ENCODE measurements at regions not wholly inside any gene's neighbourhood (a gene's known extent, or its start where the extent isn't known, plus 50 kb on each side); places are given as distances from the start of the nearest gene placed in this dataset.
A peak's percentile ranks its signal among the peaks of the same experiment; 100 is the strongest.

DNA sequence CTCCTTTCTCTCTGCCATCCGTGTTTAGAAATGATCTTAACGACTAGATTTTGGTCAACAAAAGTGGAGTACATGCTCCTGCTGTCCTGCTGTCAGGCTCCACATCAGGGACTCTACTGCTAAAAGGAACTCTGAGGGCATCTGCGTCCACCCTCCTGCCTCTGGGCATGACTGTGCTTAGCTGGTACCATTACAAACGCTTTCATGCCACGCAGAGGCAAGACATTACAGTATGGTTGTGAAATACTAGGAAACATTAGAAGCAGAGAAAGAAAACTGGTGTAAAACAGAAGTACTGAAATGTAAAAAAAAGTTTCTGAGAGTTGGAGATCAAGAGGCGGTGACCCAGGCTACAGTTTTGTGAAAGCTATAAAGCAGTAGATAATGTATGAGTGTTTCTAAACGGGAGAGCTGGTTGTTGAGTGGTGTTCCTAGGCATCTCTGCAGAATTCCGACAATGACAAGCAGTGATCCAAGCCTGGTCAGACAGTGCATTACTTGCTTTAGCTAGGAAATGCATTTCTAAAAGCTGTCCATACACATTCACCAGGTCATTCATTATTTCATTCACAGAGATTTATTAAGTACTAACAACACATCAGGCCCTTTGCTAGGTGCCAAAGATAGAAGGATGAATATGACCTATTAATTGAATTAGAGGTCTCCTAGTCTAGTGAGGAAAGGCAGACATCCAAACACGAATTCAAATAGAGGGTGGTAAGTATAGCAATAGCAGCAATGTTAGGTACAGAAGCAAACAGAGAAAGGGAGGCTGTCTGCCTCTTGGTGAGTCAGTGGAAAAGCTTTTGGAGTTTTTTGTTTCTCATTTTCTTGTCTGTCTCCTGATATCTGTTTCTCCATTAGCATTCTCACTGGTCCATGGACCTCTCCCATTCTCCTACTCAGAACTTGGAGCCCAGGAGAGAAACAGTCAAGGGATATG lies 401.9 kb downstream of the LMO4 start:
- no peak for DNase-seq

GRCh38 chr1:87733386-87733785 lies 404.7 kb downstream of the LMO4 start:
- no peak for DNase-seq

DNA sequence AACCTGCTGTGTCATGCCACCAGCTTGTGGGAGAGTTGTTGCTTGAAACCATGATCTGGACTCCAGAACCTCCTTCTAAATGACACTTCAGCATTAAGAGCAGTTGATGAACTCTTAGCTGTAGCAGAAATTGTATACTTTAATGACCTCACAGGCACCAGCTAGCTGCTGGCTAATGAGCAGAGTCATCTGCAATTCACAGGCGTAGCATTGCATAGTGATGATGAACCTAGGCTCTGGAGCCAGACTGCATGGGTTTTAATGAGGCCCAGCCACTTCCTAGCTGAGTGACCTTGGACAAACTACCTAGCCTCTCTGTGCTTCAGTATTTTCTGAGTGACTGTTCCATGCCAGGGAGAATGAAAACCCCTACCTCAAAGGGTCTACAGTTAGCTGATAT lies 407.1 kb downstream of the LMO4 start:
- DNase-seq: no peak

DNA sequence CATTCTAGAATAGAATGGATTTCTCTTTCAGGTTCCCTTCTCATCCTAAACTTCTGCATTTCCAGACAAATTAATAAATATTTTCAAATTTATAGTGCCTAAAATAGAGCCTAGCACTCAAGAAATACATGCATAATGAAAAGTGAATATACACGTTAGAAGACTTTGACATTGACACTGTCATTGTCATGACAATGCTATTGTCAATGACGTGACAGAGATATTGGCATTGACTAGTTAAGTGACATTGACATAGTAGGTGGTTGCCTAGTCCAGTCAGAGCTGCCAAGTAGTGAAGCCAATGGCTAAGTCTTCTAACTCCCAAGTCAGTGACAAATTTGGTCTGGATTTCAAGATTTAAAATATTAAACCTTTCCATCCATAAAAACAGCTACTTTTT lies 410.5 kb downstream of the LMO4 start:
- DNase-seq: no peak

GRCh38 chr1:87739704-87740103 lies 411.0 kb downstream of the LMO4 start:
- DNase-seq: no peak

DNA sequence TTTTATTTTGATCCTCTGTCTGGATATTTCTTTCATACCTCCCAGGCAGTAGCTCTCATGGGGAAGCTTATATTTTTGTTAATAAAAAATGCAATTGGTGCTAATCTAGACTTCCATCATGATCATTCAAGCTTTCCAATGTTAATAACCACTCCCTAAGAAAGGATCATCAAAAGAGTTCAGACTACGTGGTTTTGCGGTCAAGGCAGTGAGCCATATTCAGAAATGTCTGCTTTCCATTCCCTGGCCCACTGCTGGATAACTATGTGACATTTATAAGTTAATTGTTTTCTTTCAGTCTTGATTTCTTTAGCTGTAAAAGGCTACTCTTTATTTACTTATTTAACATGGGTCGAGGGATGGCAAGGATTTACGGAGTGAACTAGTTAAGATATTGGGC lies 414.6 kb downstream of the LMO4 start:
- peak; percentile 33 for DNase-seq

DNA sequence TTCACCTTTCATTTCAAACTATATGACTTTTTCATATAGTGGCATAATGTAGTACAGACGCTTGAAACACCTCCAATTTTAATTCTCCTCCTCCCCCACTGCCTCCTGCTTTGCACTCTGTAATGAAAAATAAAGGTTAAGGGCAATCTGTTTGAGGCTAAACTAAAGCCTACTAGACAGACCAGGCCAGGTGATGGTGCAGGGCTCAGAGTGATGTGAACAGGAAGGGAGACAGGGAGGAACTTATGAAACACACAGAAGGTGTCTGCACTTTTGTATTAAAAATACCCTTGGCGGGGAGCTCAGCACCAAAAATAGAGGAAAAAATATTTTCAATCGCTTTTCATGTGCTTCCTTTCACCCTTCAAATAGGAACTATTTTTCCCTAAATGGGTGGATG lies 415.4 kb downstream of the LMO4 start:
- DNase-seq: no peak

- no peak for DNase-seq
These were observed 416.1 kb downstream of the LMO4 start for GRCh38 chr1:87744763-87745162.

GRCh38 chr1:87753366-87753765 lies 424.7 kb downstream of the LMO4 start:
- DNase-seq: no peak

GRCh38 chr1:87754139-87754538 lies 425.5 kb downstream of the LMO4 start:
- DNase-seq: no peak

DNA sequence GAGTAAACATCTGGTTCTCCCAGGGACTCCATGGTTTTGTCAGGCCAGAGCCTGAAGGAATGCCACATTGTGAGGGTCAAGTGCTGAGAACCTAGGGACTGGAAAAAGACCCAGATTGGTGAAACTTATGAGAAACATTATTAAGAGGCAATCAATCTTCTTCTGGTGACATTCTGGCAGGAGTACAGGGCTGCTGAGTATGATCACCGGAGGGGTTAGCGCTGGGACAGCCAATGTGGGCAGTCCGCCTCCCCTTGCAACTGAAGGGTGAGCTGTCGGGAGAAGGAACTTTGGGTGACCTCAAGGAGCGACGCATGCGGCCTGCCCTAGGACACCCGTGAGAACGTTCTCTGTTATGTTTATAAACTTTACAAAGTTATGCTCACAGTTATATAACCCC lies 429.0 kb downstream of the LMO4 start:
- DNase-seq: no peak

DNA sequence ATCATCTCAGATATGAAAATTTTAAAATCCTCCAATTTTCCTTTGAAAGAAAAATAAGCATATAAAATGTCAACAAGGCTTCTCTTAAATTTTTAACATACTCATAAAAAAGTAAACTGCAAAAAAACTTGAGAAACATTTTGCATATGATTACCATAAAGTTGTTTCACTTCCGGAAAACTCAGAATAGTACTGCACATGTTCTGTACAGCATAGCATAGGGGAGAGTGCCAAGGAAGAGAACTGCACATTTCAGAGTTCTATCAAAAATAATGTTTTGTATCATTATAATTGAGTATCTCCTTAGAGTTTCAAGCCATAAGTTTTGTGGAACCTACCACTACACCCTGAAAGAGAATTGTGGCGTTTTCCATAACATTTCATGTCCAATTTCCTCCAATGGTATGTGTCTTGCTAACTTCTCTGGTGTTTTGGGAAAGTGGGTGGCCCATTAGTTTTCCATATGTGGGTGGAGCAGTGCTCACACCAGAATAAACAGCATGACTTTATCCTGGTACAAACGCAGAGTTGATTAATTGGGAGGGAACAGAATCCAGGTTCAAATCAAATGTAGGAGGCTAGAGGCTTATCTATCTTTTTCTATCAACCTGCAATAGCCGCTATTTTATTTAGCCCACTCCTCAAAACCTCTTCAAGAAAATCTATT lies 430.9 kb downstream of the LMO4 start:
- DNase-seq: no peak

DNA sequence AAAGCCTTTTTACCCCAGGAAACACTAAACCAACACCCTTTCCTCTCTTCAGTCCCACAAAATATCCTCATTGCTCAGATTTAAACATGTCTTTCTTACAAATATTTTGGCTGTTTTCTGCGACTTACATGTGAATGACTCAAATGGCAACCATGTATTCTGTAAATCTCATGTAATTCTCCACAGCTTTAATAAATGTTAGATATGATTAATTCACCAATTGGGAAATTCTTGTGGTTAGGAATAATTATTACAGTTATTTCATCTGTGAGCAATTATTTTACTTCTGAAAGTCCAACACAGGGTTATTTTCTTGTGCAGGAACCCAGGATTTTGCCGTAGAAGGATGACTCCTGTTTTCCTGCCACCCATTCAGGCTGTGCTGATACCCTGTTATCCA lies 431.5 kb downstream of the LMO4 start:
- DNase-seq: peak; percentile 48

DNA sequence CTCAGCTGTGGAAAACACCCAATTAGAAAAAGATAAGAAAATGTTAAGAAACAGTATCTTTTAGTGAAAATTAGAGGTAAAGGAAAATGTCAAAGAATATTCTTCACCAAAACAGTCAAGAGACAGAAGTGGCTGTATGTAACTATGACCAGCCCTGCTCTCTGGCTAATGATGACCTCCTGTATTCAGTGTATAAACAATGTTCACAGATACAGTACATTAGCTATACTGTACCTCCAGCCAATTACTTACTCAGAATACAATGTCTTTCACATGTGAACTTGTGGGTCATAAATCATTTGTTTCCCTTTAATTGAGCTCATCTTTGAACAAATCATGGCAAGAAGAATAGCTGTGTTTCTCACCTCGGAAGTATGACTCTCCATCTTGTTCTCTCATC lies 432.0 kb downstream of the LMO4 start:
- no peak for DNase-seq

- no peak for DNase-seq
These were observed 434.8 kb downstream of the LMO4 start for GRCh38 chr1:87763483-87763882.

- DNase-seq: no peak
These were observed 436.5 kb downstream of the LMO4 start for GRCh38 chr1:87765057-87765680.

DNA sequence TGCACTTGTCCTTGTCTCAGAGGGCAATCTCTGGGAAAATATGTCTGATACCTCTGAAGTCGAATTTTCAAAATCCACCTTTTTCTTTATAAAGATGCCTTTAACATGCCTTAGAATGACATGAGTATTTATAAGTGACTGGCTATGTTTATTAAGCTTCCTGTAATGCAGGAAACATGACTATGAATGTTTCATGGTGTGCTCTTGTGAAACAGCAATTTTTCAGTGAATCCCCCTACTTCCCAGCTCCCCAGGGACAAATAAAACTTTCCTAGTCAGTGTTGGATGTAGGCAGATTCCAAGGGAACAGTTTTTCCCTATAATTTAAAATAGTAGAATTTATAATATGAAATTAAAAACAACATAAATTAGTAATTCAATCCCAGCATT lies 437.0 kb downstream of the LMO4 start:
- peak; percentile 74 for DNase-seq

DNA sequence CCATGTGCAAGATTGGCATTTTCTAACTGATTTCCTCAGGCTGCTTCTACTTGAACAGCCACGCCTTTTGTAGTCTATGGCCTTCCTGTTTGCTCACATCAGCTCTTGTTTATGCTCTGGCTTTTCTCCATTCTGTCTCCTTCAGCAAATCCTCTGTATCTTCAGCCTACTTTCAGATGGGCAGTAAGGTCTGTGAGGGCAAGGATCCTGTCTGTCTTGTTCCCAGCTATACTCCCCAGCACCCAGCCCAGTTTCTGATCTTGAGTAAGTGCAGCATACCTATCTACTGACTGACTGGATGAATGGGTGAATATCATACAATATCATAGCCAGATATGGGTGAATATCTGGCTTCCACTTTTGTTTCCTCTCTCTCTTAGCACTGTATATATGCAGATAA lies 438.1 kb downstream of the LMO4 start:
- DNase-seq: peak; percentile 22

DNA sequence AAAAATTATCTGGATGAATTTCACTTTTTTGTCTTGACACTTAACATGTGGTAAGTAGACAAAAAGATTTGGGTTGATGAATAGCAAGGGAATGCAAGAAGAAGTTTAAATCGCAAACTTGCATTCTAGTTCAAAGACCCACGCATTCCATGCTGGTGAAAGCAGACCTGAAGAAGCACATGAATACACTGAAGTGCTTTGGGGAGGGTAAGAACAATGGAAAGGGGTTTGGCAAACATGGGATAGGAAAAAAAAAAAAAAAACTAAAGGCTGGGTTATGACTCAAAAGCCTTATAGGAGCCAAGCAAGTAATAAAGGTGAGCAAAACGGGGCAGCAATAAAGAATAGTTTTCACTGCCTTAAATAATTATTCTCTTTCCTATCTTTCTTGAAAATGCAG lies 450.2 kb downstream of the LMO4 start:
- DNase-seq: no peak

DNA sequence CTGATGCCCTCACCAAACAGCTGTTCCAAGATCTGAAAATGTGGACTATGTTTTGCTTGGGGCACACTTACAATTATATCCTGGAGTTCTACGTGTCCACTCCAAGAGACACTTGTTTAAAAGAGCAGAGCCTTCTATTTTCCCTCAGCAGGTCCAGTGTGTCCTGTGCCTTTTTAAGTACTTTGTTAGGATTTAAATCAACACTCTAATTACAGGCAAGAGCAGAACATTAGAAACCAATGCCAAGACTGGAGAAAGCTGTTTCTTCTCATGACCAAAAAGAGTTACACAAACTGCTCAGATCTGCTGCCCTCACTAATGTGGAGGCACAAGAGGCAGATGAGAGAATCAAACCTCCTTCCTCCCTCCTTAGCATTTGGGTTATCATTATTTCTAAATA lies 452.9 kb downstream of the LMO4 start:
- DNase-seq: no peak

GRCh38 chr1:87783315-87783714 lies 454.6 kb downstream of the LMO4 start:
- DNase-seq: no peak

GRCh38 chr1:87785386-87785785 lies 456.7 kb downstream of the LMO4 start:
- DNase-seq: no peak

- DNase-seq: no peak
These were observed 457.5 kb downstream of the LMO4 start for GRCh38 chr1:87786229-87786628.
